ENCODE measurements at regions not wholly inside any gene's neighbourhood (a gene's known extent, or its start where the extent isn't known, plus 50 kb on each side); places are given as distances from the start of the nearest gene placed in this dataset.

DNA sequence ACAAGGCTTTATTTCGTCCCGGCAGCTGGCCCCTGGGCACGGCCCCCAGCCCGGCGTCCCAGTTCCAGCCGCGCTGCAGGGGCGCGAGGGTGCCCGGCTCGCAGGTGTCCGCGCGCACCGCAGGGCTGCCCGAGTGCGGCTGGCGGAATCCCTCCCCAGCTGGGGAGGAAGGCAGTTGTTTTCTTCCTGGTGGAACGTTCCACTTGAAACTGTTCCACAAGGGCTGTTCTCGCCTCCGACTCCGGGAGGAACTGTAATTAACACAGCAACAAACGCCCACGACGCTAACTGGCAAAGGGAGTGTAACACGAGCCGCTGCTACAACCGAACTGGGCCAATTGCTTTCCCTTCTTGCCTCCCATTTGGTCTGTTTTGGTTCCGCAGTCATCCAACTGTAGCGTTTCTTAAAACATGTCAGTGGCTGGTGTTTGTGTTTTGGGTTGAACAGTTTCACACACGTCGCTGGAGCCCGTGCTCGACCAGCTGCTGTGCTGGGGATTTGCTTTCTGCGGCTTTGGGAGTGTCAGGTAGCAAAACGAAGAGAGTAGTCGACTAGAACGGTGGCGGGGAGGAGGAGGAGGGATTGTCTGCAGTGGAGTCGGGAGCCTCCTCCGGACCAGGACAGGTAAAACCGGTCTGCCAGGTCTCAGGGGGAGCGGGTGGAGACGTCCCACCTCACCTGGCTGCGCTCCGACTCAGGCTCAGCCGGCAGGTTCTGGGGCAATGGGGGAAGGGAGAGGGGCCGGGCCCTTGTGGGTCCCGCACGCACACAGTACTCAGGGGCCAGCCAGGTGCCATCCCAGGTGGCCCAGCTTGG lies 131.6 kb upstream of the NIPBL start:
- TF ChIP-seq POLR2A (IDR thresholded peaks at IDR 0.05) (peak; percentile 54), POLR2AphosphoS5 (IDR thresholded peaks at IDR 0.05) (peak; percentile 43 to 78 (median 71)), EP300 (IDR thresholded peaks at IDR 0.05; ENCODE audit: low read depth) (no peak)
- TF ChIP-seq, protein P1, sequence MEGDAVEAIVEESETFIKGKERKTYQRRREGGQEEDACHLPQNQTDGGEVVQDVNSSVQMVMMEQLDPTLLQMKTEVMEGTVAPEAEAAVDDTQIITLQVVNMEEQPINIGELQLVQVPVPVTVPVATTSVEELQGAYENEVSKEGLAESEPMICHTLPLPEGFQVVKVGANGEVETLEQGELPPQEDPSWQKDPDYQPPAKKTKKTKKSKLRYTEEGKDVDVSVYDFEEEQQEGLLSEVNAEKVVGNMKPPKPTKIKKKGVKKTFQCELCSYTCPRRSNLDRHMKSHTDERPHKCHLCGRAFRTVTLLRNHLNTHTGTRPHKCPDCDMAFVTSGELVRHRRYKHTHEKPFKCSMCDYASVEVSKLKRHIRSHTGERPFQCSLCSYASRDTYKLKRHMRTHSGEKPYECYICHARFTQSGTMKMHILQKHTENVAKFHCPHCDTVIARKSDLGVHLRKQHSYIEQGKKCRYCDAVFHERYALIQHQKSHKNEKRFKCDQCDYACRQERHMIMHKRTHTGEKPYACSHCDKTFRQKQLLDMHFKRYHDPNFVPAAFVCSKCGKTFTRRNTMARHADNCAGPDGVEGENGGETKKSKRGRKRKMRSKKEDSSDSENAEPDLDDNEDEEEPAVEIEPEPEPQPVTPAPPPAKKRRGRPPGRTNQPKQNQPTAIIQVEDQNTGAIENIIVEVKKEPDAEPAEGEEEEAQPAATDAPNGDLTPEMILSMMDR (IDR thresholded peaks at IDR 0.05), result peak in 2 of 5 experiments; percentile 70 to 80

All from transverse colon (tissue), 4 donors.